DND-41 (cell line): ENCODE measurements at regions not wholly inside any gene's neighbourhood (a gene's known extent, or its start where the extent isn't known, plus 50 kb on each side); places are given as distances from the start of the nearest gene placed in this dataset.

ENCODE experiments used
- ATAC-seq: fragments of 200-7000 bp; cut with Tn5 transposase; 3 replicates; pipeline ENCODE4 v1.9.1; 2021; ENCODE audit warnings: low read depth; ENCODE audit not compliant: insufficient read depth
- DNase-seq: peaks from one replicate; pipeline ENCODE4 v3.0.0-alpha.2; 2020
- H2AFZ ChIP-seq: 2 replicates; pipeline ENCODE4 v1.6.0; 2012; ENCODE audit warnings: low read depth, low read length
- H3K27ac ChIP-seq: 2 replicates; pipeline ENCODE4 v1.5.1; 2012; ENCODE audit warnings: low read length, inconsistent platforms
- H3K27me3 ChIP-seq: fragments of 200-600 bp; sonication (generic); 2 replicates; pipeline ENCODE4 v1.6.0; 2012; ENCODE audit warnings: low read length, mild to moderate bottlenecking, inconsistent platforms; ENCODE audit not compliant: insufficient read depth, poor library complexity
- H3K36me3 ChIP-seq: 2 replicates; pipeline ENCODE4 v1.5.1; 2012; ENCODE audit warnings: low read length, inconsistent platforms; ENCODE audit not compliant: insufficient read depth
- H3K4me1 ChIP-seq: 2 replicates; pipeline ENCODE4 v1.5.1; 2012; ENCODE audit warnings: mild to moderate bottlenecking, low read length; ENCODE audit not compliant: insufficient read depth
- H3K4me2 ChIP-seq: 2 replicates; pipeline ENCODE4 v1.6.0; 2012; ENCODE audit warnings: mild to moderate bottlenecking, moderate library complexity, low read length, inconsistent platforms; ENCODE audit not compliant: insufficient read depth
- H3K4me3 ChIP-seq, 2 experiments: fragments of 200-600 bp in 1 of 2; shearing (Covaris generic) in 1 of 2; 2 replicates each; pipeline ENCODE4 v1.5.1; 2012 to 2016; ENCODE audit warnings: inconsistent platforms in 2 of 2, low read length in 2 of 2, mild to moderate bottlenecking in 2 of 2, low read depth in 1 of 2, moderate library complexity in 1 of 2
- H3K79me2 ChIP-seq: 2 replicates; pipeline ENCODE4 v1.6.0; 2012; ENCODE audit warnings: low read length, inconsistent platforms; ENCODE audit not compliant: insufficient read depth
- H3K9ac ChIP-seq: 2 replicates; pipeline ENCODE4 v1.6.0; 2012; ENCODE audit warnings: low read depth, mild to moderate bottlenecking, inconsistent platforms, low read length, moderate library complexity
- H3K9me3 ChIP-seq: 2 replicates; pipeline ENCODE4 v1.5.1; 2012; ENCODE audit warnings: low read length, moderate library complexity, mild to moderate bottlenecking, inconsistent platforms; ENCODE audit not compliant: insufficient read depth, severe bottlenecking
- H4K20me1 ChIP-seq: 2 replicates; pipeline ENCODE4 v1.6.0; 2012; ENCODE audit warnings: low read length; ENCODE audit not compliant: insufficient read depth
- EZH2 ChIP-seq: IDR thresholded peaks from 3 replicates; pipeline ENCODE4 v1.6.1; 2012; ENCODE audit warnings: borderline replicate concordance, low read depth, mild to moderate bottlenecking, moderate library complexity, low read length, inconsistent platforms; ENCODE audit not compliant: severe bottlenecking
- TF ChIP-seq, protein P1 (sequence below): IDR thresholded peaks from 2 replicates; pipeline ENCODE4 v1.5.1; 2012; ENCODE audit warnings: borderline replicate concordance, low read length, moderate library complexity, mild to moderate bottlenecking; ENCODE audit not compliant: poor library complexity, severe bottlenecking; ENCODE audit errors: extremely low read depth

DNA sequence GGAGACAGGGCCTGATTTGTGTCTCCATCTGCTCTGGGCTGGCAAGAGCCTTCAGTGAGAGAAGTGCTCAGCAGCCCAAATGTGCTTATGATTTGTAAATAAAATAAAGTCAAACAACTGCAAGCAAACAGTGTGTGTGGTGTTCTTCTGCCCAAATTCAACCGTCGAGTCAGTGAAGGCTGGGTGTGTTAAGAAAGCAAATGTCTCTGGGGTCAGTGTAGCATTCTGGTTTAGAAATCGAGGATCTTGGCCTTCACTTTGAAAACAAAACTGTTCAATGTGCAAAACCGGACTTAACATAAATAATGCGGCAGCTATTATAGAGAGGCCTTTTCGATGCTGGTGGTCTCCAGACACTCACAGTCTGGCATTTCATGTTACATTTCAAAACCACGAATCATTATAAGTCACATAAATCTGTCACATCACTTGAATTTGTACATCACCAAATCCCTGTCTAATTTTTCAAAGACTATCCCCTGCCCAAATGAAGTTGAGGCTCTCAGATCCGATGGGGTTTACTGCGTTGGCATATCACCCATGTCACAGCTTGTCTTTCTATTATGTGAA, 158.6 kb upstream of the MYOCD start:
- ATAC-seq (no peak), DNase-seq (no peak)
- no peaks in the 10 kb centered on the region for H3K4me1 ChIP-seq
- TF ChIP-seq, protein P1, sequence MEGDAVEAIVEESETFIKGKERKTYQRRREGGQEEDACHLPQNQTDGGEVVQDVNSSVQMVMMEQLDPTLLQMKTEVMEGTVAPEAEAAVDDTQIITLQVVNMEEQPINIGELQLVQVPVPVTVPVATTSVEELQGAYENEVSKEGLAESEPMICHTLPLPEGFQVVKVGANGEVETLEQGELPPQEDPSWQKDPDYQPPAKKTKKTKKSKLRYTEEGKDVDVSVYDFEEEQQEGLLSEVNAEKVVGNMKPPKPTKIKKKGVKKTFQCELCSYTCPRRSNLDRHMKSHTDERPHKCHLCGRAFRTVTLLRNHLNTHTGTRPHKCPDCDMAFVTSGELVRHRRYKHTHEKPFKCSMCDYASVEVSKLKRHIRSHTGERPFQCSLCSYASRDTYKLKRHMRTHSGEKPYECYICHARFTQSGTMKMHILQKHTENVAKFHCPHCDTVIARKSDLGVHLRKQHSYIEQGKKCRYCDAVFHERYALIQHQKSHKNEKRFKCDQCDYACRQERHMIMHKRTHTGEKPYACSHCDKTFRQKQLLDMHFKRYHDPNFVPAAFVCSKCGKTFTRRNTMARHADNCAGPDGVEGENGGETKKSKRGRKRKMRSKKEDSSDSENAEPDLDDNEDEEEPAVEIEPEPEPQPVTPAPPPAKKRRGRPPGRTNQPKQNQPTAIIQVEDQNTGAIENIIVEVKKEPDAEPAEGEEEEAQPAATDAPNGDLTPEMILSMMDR = no peak
- TF ChIP-seq EZH2 = no peak
- no peaks in the 10 kb centered on the region for H3K27me3 ChIP-seq
- no peak overlapping the region for H2AFZ ChIP-seq
- no peaks in the 10 kb centered on the region for H3K9me3 ChIP-seq
- H3K36me3 ChIP-seq = no peaks in the 10 kb centered on the region
- H3K4me2 ChIP-seq = no peak overlapping the region
- no peaks in the 10 kb centered on the region for H4K20me1 ChIP-seq
- no peak overlapping the region for H3K9ac ChIP-seq
- H3K4me3 ChIP-seq = no peak overlapping the region
- H3K27ac ChIP-seq = no peak overlapping the region
- H3K79me2 ChIP-seq = no peaks in the 10 kb centered on the region

DNA sequence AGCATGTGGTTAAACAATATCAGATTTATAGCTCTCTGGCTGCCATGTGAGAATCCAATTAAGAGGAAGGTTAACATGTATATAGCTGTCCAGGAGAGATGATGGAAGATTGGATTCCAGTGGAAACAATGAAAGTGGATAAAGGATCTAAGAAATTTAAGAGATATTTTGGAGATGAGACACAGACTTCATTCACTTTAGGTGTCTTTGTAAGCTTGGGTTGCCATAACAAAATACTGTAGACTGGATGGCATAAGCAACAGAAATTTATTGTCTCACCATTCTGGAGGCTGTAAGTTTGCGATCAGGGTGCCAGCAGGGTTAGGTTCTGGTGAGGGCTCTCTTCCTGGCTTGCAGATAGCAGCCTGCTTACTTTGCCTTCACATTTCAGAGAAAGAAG, 155.9 kb upstream of the MYOCD start:
- no peaks in the 10 kb centered on the region for H4K20me1 ChIP-seq
- no peak overlapping the region for H3K27ac ChIP-seq
- ATAC-seq (no peak), DNase-seq (no peak)
- H3K27me3 ChIP-seq = no peaks in the 10 kb centered on the region
- no peak for TF ChIP-seq EZH2
- TF ChIP-seq, protein P1 = no peak
- H3K9me3 ChIP-seq = no peaks in the 10 kb centered on the region
- no peaks in the 10 kb centered on the region for H3K79me2 ChIP-seq
- no peak overlapping the region for H3K4me3 ChIP-seq
- H2AFZ ChIP-seq = no peak overlapping the region
- H3K4me2 ChIP-seq = no peak overlapping the region
- H3K9ac ChIP-seq = no peak overlapping the region
- no peaks in the 10 kb centered on the region for H3K36me3 ChIP-seq
- no peaks in the 10 kb centered on the region for H3K4me1 ChIP-seq

DNA sequence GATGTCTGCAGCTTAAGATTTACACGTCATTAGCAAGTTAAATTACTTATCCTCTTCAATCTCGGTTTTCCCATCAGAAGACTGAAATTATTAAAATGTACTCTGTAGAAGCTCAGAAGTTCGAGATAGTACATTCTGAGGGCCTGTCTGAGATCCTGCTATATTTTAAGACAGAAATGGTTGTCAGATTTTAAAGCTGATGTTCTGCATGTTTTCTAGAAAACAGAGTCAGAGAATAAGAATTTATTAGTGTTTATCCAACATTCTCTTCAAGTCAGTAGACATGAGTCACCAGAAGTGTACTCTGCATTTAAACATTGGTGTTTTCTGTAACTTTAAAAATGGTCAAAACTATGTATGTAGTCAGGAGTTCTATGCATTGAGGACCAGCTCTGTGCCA, 155.2 kb upstream of the MYOCD start:
- no peak for TF ChIP-seq EZH2
- TF ChIP-seq, protein P1 = no peak
- Histone ChIP-seq H3K79me2 (no peaks in the 10 kb centered on the region), H3K36me3 (no peaks in the 10 kb centered on the region), H3K9me3 (no peaks in the 10 kb centered on the region), H3K4me2 (no peak overlapping the region), H3K4me1 (no peaks in the 10 kb centered on the region), H3K4me3 (no peak overlapping the region), H3K27me3 (no peaks in the 10 kb centered on the region), H3K27ac (no peak overlapping the region), H4K20me1 (no peaks in the 10 kb centered on the region), H3K9ac (no peak overlapping the region), H2AFZ (no peak overlapping the region)
- ATAC-seq (no peak), DNase-seq (no peak)

DNA sequence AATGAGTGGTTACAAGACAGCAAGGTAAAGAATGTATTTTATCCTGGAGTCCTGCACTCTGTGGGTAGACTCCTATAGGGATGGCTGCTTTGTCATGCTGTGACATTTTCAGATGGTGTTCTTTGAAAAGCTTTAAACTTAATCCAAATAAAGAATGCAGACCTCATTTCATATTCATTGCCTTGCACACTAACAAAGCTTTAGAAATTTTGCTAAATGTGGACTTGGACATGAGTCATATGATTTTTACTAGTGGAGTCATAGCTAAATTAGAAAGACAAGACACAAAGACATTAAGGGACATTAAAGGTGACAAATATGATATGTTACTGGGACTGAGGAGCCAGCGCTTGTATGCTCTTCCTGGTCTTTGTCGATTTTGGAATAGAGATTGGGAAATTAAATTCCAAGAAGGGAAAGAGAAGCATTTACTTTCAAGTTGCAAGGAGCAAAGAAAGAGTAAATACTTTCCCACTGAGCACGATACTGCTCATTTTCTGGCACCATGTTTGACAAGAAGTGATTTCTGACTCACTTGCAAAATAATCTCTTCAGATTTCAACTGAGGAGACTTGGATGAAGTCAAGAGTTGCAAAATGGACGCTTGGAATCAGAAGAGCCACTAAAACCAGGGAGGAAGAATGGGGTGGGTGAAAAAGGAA, 152.9 kb upstream of the MYOCD start:
- Histone ChIP-seq H3K79me2 (no peaks in the 10 kb centered on the region), H3K4me3 (no peak overlapping the region), H3K36me3 (no peaks in the 10 kb centered on the region), H3K4me1 (no peaks in the 10 kb centered on the region), H2AFZ (no peak overlapping the region), H3K27me3 (no peaks in the 10 kb centered on the region), H3K4me2 (no peak overlapping the region), H3K9me3 (no peaks in the 10 kb centered on the region), H4K20me1 (no peaks in the 10 kb centered on the region), H3K9ac (no peak overlapping the region), H3K27ac (no peak overlapping the region)
- no peak for DNase-seq
- no peak for TF ChIP-seq EZH2
- TF ChIP-seq, protein P1 = no peak
- no peak for ATAC-seq
